ENCODE measurements at regions not wholly inside any gene's neighbourhood (a gene's known extent, or its start where the extent isn't known, plus 50 kb on each side); places are given as distances from the start of the nearest gene placed in this dataset.
A peak's percentile ranks its signal among the peaks of the same experiment; 100 is the strongest.

GRCh38 chrX:129116676-129117470, 406.4 kb downstream of the SMARCA1 start:
- Histone ChIP-seq H3K27me3 (no peaks in the 10 kb centered on the region), H3K4me3 (no peak overlapping the region), H3K4me1 (no peaks in the 10 kb centered on the region), H3K27ac (no peak overlapping the region), H3K36me3 (no peaks in the 10 kb centered on the region), H3K9me3 (no peaks in the 10 kb centered on the region)
- no peak for TF ChIP-seq POLR2AphosphoS5 (IDR thresholded peaks at IDR 0.05)
- no peak for TF ChIP-seq EP300 (IDR thresholded peaks at IDR 0.05)
- no peak for TF ChIP-seq CTCF (IDR thresholded peaks at IDR 0.05)
- no peak for TF ChIP-seq POLR2A (IDR thresholded peaks at IDR 0.05)
- intact Hi-C loops (cut with DNase I; ENCODE audit: low total_unique reads) = no loop called here
- DNase-seq = peak in 1 of 2 donors; percentile 20
- WGBS, 5 donors = 66 to 81% (median 77%) methylated on average over 7 to 8 of the region's 8 CpGs

DNA sequence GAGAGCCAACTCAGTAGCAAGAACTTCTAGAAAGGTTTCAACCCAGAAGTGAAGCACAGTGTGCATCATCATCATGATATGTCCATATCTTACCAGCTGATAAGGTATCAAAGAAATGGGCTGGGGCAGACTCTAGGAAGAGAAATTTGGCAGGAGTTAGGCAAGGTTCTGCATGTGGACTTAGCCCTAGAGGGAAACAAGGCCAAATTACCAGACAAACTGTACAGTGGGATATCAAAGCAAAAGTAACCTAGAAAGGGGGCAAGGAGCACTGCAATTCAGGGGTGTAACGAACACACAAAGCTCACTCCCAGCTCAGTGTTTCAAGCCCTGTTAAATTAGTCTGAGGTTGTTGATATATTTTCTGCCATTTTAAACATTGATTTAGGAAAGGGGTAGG, 407.4 kb downstream of the SMARCA1 start:
- Histone ChIP-seq H3K36me3 (no peaks in the 10 kb centered on the region), H3K4me3 (no peak overlapping the region), H3K4me1 (no peaks in the 10 kb centered on the region), H3K27me3 (no peaks in the 10 kb centered on the region), H3K9me3 (no peaks in the 10 kb centered on the region), H3K27ac (no peak overlapping the region)
- DNase-seq = no peak
- TF ChIP-seq POLR2A (IDR thresholded peaks at IDR 0.05) (no peak), POLR2AphosphoS5 (IDR thresholded peaks at IDR 0.05) (no peak), CTCF (IDR thresholded peaks at IDR 0.05) (no peak), EP300 (IDR thresholded peaks at IDR 0.05) (no peak)
- 40 to 56% (median 45%) methylated on average over 1 of the region's 1 CpG for WGBS, 5 donors
- intact Hi-C loops (cut with DNase I; ENCODE audit: low total_unique reads) = no loop called here

DNA sequence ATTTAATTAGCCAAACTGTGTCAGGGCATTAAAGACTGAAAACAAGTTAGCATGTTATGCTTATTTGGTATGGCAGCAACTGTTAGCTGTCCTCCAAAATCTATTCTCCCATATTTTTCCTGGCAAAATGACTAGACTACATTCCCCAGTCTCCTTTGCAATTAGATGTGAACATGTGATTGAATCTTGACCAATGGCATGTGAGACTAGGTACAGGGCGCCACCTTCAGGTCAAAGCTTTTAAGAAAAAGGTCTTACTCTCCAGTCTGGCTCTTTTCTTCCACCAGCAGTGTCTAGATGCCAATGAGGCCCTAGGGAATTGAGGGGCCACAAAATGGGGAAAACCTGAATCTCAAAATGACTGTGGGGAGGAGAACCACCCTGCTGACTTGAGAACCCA, 408.2 kb downstream of the SMARCA1 start:
- no peak for TF ChIP-seq POLR2AphosphoS5 (IDR thresholded peaks at IDR 0.05)
- no peak for TF ChIP-seq EP300 (IDR thresholded peaks at IDR 0.05)
- TF ChIP-seq POLR2A (IDR thresholded peaks at IDR 0.05) = no peak
- TF ChIP-seq CTCF (IDR thresholded peaks at IDR 0.05) = no peak
- Histone ChIP-seq H3K4me1 (no peaks in the 10 kb centered on the region), H3K4me3 (no peak overlapping the region), H3K36me3 (no peaks in the 10 kb centered on the region), H3K27me3 (no peaks in the 10 kb centered on the region), H3K27ac (no peak overlapping the region), H3K9me3 (no peaks in the 10 kb centered on the region)
- intact Hi-C loops (cut with DNase I; ENCODE audit: low total_unique reads) = no loop called here
- 33 to 67% (median 62%) methylated on average over 1 of the region's 1 CpG for WGBS, 5 donors
- DNase-seq = peak in 1 of 2 donors; percentile 49

- 64 to 73% (median 67%) methylated on average over 15 of the region's 15 CpGs for WGBS, 5 donors
- Histone ChIP-seq H3K27me3 (no peaks in the 10 kb centered on the region), H3K4me3 (no peak overlapping the region), H3K9me3 (no peaks in the 10 kb centered on the region), H3K27ac (no peak overlapping the region), H3K36me3 (no peaks in the 10 kb centered on the region), H3K4me1 (no peaks in the 10 kb centered on the region)
- TF ChIP-seq CTCF (IDR thresholded peaks at IDR 0.05) = no peak
- no peak for TF ChIP-seq POLR2A (IDR thresholded peaks at IDR 0.05)
- no peak for TF ChIP-seq EP300 (IDR thresholded peaks at IDR 0.05)
- TF ChIP-seq POLR2AphosphoS5 (IDR thresholded peaks at IDR 0.05) = no peak
- no peak for DNase-seq
- intact Hi-C loops (cut with DNase I; ENCODE audit: low total_unique reads) = no loop called here
These were observed 412.1 kb downstream of the SMARCA1 start for GRCh38 chrX:129111081-129111798.

Measured in stomach (tissue), 8 donors.